ENCODE measurements at regions not wholly inside any gene's neighbourhood (a gene's known extent, or its start where the extent isn't known, plus 50 kb on each side); places are given as distances from the start of the nearest gene placed in this dataset.

DNA sequence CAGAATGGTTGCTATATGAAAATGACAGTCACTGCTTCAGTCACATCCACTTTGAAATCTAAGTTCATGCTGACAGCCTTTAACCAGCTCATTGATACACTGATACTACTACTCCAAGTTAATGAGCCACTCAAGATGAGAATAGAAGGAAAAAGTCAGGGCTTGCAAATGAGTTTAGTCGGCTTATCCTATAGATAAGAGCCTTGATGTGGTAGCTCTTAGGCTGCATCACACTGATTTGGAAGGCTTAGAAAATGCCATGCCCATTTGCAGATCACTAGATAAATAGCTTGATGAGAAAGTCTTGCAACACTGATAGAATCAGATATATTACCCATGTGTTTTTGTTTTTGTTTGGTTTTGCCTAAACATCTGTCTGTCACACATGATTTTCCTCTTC, 251.4 kb upstream of the ATXN7L3B start:
- DNase-seq = no peak
- Histone ChIP-seq H3K9me3 (no peaks in the 10 kb centered on the region; the same call in 1 of the 2 replicates), H3K36me3 (no peaks in the 10 kb centered on the region), H3K27me3 (no peaks in the 10 kb centered on the region), H3K4me3 (no peak overlapping the region)

DNA sequence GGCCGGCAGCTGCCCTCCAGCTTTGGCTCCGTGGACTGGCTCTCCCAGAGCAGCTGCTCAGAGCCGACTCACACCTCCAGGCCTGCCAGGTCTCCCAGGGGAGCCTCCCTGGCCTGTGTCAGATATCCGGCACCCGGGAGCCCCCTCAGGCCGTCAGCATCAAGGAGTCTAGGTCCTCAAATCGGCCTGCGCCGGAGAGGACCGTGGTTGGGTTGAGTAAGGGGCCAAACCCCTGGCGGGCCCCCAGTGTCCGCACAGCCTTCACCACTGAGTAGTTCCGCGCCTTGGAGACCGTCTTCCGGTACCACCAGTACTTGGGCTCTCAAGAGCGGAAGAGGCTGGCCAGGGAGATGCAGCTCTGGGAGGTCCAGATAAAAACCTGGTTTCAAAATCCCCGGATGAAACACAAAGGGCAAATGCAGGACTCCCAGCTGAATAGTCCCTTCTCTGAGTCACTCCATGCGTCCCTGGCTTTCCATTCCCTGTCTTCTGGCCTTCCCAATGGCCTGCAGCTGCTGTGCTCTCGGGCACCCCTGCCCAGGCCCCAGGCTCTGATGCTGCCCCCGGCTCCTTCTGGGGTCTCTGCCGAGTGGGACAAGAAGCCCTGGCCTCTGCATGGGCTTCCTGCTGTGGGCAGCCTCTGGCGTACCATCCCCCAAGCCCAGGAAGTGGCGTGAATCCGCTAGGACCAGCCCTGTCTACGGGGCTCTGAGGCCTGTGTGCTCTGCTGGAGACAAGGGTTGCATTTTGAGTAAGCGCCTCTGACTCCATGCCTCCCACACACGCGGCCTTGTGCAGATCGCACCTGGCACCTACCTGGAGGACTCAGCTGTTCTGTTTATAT, 245.1 kb upstream of the ATXN7L3B start:
- Histone ChIP-seq H3K36me3 (no peaks in the 10 kb centered on the region), H3K4me3 (no peak overlapping the region), H3K27me3 (no peaks in the 10 kb centered on the region), H3K9me3 (no peaks in the 10 kb centered on the region)
- DNase-seq = no peak

DNA sequence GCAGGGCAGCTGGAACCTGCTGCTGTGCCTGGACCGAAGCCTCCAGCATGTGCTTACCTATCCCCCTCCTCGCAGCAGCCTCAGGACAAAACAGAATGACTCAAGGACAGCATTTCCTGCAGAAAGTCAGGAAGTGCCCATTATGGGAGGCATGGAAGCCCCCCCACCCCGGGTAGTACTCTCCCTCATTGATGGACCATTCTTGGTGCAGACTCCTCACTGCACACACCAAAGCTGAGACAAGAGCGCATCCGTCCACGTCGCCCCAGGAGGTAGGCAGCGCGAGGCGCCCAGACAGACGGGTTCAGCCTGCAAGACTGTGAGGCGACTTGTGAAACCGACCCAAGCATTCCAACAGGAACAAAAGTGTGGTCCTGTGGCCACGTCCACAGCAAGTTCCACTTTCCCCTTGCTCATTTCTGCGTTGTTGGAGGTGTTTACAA, 243.9 kb upstream of the ATXN7L3B start:
- H3K4me3 ChIP-seq = no peak overlapping the region
- H3K9me3 ChIP-seq = no peaks in the 10 kb centered on the region
- no peaks in the 10 kb centered on the region for H3K27me3 ChIP-seq
- no peak for DNase-seq
- no peaks in the 10 kb centered on the region for H3K36me3 ChIP-seq

DNA sequence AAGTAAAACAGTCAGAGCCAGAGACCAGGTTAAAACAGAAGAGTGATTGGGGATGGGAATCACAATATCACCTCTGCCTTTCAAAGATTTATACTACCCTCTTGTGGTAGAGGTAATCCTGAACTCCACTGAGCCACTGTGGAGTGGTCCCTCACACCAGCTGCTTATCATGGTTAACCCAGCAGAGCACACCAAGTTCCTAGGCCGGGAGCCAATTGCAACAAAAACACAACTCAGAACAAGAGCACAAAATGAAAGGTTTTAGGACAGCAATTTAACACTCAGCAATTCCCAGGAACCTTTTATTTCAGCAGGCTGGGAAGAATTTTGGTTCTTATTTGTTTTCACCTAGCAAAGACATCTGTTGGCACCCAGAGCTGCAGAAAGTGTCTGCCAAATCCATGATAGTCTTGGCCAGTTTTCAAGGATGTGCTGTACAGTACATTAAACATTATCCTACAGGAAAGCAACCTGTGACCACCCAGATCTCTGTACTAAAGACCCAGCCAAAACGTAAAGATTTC, 220.5 kb upstream of the ATXN7L3B start:
- H3K36me3 ChIP-seq = no peaks in the 10 kb centered on the region
- no peaks in the 10 kb centered on the region for H3K27me3 ChIP-seq
- no peaks in the 10 kb centered on the region for H3K9me3 ChIP-seq
- peak; percentile 20 for DNase-seq
- H3K4me3 ChIP-seq = no peak overlapping the region

DNA sequence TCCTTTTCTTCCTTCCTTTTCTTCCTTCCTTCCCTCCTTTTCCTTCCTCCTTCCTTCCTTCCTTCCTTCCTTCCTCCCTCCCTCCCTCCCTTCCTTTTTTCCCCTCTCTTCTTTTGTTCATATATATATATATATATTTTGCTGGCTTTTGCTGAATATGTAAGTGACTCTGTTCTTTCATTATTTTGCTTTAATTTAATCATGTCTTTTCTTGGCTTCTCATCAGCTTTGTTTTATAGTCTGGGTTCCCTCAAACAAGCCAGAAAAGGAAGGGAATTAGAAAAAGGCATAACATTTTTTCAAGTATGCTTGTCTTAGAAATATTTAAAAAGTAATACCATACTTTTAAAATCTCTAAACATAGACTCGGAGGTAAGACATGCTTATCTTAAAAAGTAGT, 219.9 kb upstream of the ATXN7L3B start:
- Histone ChIP-seq H3K9me3 (no peaks in the 10 kb centered on the region), H3K36me3 (no peaks in the 10 kb centered on the region), H3K4me3 (no peak overlapping the region), H3K27me3 (no peaks in the 10 kb centered on the region)
- DNase-seq = no peak

DNA sequence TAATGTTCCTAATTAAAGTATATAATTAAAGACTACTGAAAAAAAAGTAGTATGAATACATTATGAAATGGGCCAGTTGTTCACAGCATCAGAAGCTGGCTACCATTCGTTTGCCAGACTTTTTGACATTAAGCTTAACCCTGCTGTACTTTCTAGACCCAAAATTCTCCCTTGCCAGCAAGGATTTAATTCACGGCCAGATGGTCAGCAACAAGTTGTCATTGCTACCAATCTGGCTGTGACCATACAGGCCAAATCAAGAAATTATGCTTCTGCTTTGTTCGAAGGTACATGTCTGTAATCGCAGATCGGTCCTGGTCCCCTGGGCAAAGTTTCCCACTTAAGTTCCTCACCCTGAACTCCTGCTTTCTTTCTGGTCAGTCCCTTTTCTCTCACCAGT, 217.7 kb upstream of the ATXN7L3B start:
- Histone ChIP-seq H3K36me3 (no peaks in the 10 kb centered on the region), H3K27me3 (no peaks in the 10 kb centered on the region), H3K9me3 (no peaks in the 10 kb centered on the region), H3K4me3 (no peak overlapping the region)
- no peak for DNase-seq

DNA sequence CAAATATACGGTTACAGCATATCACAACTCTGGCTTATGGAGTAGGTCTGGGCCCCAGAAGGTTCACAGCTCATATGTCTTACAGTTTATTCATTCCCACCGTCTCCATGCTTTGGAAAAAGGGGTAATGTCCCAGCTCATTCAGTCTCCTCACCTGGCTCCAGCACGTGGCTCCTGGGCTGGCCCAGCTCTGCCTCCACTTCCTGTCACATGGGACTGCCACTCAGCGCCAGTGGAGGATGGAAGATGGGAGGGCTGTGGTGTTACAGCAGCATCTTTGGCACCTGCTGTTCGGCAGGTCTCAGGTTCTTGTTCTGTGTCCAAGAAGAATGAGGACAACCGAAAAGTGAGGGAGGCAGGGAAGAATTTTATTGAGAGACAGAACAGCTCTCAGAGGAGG, 216.3 kb upstream of the ATXN7L3B start:
- no peak for DNase-seq
- H3K4me3 ChIP-seq = no peak overlapping the region
- H3K36me3 ChIP-seq = no peaks in the 10 kb centered on the region
- H3K9me3 ChIP-seq = no peaks in the 10 kb centered on the region
- H3K27me3 ChIP-seq = no peaks in the 10 kb centered on the region

DNA sequence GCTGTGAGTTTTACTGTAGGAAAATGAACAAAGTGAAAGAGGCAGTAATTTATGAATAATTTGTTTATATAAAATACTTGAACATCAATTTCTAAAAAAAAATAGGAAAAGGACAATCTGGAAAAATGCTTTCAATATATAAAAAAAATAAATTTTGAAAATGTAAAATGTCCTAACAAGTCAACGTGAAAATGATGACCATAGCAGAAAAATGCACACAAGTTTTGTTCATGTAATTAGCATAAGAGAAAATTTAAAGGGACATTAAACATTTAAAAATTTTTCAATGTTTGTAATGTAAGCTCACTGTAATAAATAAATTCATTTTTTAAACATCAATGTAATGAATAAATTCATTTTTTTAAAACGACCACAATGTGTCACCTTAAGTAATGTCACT, 214.8 kb upstream of the ATXN7L3B start:
- no peak for DNase-seq
- Histone ChIP-seq H3K27me3 (no peaks in the 10 kb centered on the region), H3K9me3 (no peaks in the 10 kb centered on the region), H3K4me3 (no peak overlapping the region), H3K36me3 (no peaks in the 10 kb centered on the region)

DNA sequence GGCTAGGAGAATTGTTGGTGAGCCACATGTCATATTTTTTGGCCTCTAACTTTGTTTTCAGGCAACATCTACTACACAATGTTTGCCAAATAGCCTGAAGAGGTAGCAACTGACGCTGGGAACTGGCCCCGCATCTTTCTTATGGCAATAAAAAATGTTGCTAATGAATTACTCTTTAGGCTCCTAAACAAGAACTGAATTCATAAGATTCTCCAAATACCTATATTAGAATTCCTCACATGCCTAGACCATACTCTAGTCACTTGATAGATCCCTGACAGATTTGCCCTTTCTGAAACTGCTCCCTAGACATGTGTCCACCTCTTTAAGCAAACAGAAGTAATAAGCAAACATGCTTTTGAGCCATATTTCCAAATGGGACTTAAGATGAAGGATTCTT, 209.0 kb upstream of the ATXN7L3B start:
- Histone ChIP-seq H3K9me3 (no peaks in the 10 kb centered on the region), H3K36me3 (no peaks in the 10 kb centered on the region), H3K4me3 (no peak overlapping the region), H3K27me3 (no peaks in the 10 kb centered on the region)
- DNase-seq = no peak

DNA sequence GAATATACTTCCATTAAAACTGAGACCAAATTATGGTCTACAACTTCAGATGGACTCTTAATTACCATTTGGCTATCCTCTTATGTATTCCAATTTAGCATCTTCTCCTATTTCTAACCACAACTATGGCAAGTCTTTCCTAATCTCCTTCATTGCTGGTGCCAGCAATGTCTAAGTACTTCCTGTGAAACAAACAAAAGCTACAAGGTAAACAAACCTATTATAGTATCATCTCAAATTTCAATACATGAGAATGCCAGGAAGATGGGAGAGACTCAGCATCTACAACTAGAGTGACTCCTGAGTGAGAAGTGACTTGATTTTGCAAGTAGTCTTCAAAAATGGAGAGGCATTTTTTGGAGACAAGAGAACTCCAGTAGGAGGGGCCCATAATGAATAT, 202.9 kb upstream of the ATXN7L3B start:
- Histone ChIP-seq H3K9me3 (no peaks in the 10 kb centered on the region), H3K4me3 (no peak overlapping the region), H3K27me3 (no peaks in the 10 kb centered on the region), H3K36me3 (no peaks in the 10 kb centered on the region)
- no peak for DNase-seq

DNA sequence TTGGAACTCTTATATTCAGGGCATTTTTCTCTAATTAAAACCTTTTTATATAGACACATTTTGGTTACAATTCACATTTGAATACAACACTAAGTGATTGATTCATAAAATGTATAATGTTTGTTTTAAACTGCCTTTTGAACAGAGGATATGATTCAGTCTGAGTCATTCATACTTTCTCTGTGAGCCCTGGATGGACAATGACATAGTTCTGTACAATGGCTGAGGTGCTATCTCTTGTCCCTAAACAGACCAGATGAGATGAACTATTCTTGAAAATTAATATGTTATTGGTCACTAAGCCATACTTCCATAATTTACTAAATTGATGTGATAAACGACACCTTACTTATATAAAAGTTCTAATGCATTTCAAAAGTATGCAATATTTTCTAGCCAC, 199.7 kb upstream of the ATXN7L3B start:
- DNase-seq = peak; percentile 23
- H3K36me3 ChIP-seq = no peaks in the 10 kb centered on the region
- no peaks in the 10 kb centered on the region for H3K27me3 ChIP-seq
- no peak overlapping the region for H3K4me3 ChIP-seq
- H3K9me3 ChIP-seq = no peaks in the 10 kb centered on the region

DNA sequence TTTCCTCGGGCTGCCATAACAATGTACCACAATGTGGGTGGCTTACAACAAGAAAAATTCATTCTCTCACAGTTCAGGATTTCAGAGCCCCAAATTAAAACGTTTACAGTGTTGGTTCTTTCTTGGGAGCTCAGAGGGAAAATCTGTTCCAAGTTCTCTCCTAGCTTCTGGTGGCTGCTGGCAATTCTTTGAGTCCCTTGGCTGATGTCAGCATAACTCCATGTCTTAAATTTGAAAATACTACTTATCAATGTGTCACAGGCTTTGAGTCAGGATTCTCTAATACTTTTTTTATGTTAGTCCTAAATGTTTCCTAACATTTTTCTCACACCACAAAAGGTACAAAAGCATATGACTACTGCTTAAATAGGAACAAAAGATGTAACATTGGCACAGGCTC, 198.4 kb upstream of the ATXN7L3B start:
- DNase-seq = no peak
- Histone ChIP-seq H3K4me3 (no peak overlapping the region), H3K27me3 (no peaks in the 10 kb centered on the region), H3K9me3 (no peaks in the 10 kb centered on the region), H3K36me3 (no peaks in the 10 kb centered on the region)

DNA sequence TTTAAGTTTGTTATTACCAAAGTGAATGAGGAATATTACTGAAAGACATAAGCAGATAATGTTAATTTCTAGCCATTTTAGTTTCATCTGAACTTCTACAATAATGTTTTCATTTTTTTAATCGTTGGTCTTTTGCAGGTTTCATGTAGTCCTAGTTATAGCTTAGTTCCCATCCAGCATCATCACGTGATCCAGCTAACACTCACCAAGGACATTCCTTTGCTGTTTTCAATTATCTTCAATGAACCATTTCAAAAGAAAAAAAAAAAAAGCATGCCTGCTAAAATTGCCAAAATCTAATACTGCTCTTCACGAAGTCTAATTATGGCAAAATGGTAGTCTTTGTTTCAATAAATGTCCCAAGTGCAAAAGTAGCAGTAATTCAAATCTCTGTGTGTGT, 187.7 kb upstream of the ATXN7L3B start:
- no peak for DNase-seq
- Histone ChIP-seq H3K9me3 (peaks cover 4% of the 10 kb centered on the region; the same call in 1 of the 2 replicates), H3K4me3 (no peak overlapping the region), H3K27me3 (no peaks in the 10 kb centered on the region), H3K36me3 (no peaks in the 10 kb centered on the region)

DNA sequence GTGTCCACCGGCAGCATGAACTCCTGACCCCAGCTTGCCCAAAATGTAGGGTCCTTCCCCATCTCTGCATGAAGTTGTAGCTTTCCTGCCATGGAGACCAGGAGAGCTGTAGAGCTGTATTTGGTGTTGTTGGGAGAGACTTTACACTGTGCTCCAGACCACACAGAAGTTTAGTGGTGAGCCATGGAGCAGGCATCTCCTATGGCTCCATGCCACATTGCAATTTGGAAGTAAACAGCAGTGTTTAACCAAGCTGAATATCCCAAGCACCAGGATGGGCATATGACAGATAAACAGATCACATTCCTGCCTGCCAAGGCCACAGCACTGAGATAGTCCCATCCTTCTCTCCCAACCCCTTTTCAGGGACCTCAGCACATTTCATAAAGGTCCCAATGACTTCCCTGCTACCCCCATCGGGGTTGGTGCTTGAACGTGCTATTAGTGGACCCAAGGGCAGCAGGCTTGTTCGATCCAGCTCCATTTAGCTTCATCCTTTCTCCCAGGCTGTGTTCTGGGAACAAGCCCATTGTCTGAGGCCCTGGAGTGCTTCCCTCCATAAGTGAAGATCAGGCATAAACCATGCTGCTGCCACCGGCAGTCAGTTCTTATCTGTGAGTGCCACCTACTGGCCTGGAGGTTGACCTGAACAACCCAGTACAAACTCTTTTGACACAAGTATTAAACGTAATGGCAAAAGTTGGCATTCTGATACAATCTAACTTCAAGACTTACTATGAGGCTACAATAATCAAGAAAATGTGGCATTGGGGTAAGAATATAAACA, 172.3 kb upstream of the ATXN7L3B start:
- Histone ChIP-seq H3K27me3 (no peaks in the 10 kb centered on the region), H3K9me3 (no peaks in the 10 kb centered on the region), H3K36me3 (no peaks in the 10 kb centered on the region), H3K4me3 (no peak overlapping the region)
- DNase-seq = peak; percentile 43

DNA sequence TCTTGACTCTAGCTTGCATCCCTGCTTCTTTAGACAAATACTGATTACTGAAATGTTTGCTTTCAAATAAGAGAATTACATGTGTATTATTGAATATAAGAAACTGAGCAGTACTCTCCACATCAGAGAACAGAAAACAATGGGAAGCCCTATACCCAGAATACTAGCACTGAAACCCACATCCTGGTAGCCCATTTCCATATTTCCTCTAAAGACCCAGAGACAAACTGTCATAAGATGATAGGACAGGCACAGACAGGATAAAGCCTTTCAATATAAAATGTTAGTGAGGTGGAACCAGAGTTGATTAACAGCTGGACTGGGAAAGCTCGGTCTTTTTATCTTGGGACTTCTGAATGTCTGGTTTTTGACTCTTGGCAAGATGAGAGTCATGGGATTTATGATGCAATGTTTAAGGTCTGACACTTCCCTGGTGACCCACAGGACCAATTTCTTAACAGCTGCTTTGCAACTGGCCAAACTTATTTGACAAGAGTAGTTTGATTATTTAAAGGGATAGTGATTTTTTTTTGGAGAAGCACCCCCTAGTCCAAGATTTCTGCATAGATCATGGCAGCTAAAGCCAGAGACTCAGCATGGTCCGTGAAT, 166.9 kb upstream of the ATXN7L3B start:
- Histone ChIP-seq H3K27me3 (no peaks in the 10 kb centered on the region), H3K36me3 (no peaks in the 10 kb centered on the region), H3K4me3 (no peak overlapping the region), H3K9me3 (no peaks in the 10 kb centered on the region)
- DNase-seq = no peak

DNA sequence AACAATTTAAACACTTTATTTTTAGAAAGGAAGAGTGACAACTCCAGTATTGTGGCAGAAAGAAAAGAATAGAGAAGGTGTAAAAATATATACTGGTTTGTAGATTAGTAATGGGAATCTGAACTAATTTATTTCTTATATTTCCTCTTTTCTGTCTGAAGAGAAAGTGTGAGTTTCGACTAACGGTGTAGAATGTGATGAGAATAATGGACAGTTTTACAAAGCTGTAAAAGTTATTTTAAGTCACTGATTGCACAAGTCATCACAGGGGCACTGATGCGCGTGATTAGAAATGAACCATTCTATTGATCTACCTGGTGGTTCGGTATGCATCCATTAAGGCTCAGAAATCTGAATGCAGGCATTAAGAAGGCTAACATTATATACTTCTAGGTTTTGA, 158.5 kb upstream of the ATXN7L3B start:
- H3K4me3 ChIP-seq = no peak overlapping the region
- no peaks in the 10 kb centered on the region for H3K9me3 ChIP-seq
- no peaks in the 10 kb centered on the region for H3K27me3 ChIP-seq
- H3K36me3 ChIP-seq = no peaks in the 10 kb centered on the region
- DNase-seq = no peak

DNA sequence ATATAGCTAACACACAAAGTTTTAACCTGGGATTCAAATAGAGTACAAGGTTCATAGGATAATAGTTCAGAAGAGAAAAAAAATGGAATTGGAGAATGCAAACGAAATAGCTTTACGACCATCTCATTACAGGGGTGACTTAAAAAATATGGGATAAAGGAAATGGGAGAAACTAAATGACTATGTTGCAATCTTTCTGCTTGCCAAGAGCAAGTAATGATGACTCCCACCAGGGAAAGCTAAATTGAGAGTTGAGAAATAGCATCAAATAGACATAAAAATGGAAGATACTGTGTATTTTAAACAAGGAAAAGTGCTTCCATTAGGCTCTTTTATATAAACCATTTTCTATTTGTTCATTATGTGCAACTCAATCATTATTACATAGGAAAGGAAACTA, 155.7 kb upstream of the ATXN7L3B start:
- Histone ChIP-seq H3K36me3 (no peaks in the 10 kb centered on the region), H3K9me3 (peaks cover 2% of the 10 kb centered on the region; the same call in 1 of the 2 replicates), H3K27me3 (no peaks in the 10 kb centered on the region), H3K4me3 (no peak overlapping the region)
- no peak for DNase-seq
